NCI-H524 treated with DMSO at 0.1 percent for 48 hours (cell line): ENCODE measurements at regions not wholly inside any gene's neighbourhood (a gene's known extent, or its start where the extent isn't known, plus 50 kb on each side); places are given as distances from the start of the nearest gene placed in this dataset.

Experiments used
- DNase-seq: peaks from one replicate; lab custom pipeline; 2025; lab: John Stamatoyannopoulos, UW

- no peak for DNase-seq
These were observed 311.1 kb downstream of the SLC6A15 start for GRCh38 chr12:84601483-84601882.

DNA sequence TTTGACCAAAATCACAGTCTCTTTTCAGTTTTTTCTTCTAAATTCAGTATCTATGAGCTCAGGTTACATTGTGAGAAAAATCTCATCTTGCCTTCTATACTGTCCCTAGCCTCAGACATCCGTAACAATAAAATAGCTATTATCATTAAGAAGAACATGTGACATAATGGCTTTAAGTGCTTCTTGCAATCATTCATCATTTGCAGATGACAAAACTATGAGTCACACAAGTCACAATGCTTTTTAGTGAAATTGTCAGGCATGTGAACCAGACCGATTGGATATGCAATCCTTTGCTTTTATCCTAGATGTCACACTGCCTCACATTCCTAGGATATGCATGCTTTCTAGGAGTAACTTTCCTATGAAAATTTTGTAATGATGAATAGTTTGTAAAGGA, 313.1 kb downstream of the SLC6A15 start:
- DNase-seq: no peak

DNA sequence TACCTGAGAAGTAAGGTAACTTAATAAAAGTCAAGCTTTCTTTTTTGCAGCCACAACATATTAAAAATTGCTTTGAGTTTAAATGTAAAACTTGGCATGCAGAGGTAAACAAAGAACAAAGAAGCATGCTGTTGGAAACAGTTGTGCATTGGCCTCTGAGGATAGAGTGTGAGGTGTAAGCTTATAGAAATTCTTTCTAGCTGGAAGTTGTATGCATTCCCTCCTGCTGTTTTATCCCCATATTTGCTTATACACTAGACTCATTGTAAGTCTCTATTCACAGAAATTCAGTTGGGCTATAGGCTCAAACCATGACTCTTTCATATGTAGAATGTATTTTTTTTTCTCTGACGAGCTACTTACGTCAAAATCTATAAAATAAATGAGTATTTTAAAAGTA, 316.3 kb downstream of the SLC6A15 start:
- no peak for DNase-seq

- no peak for DNase-seq
These were observed 318.4 kb downstream of the SLC6A15 start for GRCh38 chr12:84594157-84594556.

GRCh38 chr12:84585776-84586395, 326.7 kb downstream of the SLC6A15 start:
- no peak for DNase-seq

- DNase-seq: no peak
These were observed 340.4 kb downstream of the SLC6A15 start for GRCh38 chr12:84572196-84572595.

- no peak for DNase-seq
These were observed 350.3 kb downstream of the SLC6A15 start for GRCh38 chr12:84562331-84562730.

GRCh38 chr12:84561351-84561750, 351.2 kb downstream of the SLC6A15 start:
- no peak for DNase-seq

GRCh38 chr12:84554199-84554723, 358.3 kb downstream of the SLC6A15 start:
- no peak for DNase-seq

DNA sequence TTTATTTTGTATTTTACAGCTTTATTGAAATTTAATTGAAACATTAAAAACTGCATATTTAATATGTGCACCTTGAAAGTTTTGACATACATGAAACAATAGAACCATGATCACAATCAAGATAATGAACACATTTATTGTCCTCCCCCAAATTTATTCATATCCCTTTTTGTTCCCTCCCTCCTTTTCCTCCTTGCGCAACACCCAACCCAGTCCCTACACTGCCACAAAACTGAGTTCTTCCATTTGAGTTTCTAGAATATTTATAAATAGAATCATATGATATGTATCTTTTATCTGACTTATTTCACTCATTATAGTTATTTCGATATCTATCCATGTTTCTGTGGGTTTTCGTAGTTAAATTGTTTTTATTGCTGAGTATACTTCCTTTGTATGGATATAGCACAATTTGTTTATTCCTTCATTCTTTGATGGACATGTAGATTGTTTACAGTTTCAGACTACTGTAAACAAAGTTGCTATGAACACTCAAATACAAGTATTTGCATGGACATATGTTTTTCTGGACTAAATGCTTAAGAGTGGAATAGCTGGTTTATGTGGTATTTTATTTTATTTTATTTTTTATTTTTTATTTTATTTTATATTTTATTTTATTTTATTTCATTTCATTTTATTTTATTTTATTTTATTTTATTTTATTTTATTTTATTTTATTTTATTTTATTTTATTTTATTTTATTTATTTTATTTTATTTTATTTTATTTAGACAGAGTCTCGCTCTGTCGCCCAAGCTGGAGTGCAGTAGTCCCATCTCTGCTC, 359.1 kb downstream of the SLC6A15 start:
- no peak for DNase-seq

DNA sequence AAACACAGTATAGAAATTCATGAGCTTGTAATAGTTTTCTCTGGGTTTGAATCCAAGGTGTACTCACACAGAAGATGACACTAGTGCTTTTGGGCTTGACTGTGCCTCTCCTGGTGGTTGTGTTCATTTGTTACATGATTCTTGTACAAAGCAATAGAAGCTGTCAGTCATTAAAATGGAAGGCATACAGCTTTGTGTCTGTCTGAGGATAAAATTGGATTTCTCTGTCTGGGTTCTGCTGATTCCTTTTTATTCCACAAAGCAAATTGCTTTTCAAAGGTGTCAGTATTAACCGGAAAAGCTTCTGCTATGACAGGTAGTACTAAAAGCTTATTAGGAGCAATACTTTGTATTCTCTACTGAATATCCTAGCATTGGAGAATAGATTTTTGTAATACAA, 361.2 kb downstream of the SLC6A15 start:
- DNase-seq: no peak

DNA sequence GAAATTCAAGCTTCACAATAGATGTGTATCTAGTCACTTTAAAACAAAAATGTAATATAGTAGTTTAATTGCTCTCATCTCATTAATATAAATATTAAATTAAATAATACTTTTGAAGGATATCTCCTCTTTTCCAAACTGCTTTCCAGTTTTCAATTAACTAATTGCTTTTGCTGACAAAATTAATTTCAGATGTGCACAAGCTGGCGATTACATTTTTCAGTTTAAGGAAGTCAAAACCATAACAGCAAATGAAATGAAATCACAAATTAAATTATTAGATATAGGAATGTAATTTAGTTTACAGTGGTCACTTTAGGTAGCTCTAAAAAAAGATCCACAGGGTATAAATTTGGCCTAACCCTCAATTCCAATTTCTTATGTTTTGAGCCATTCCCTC, 362.1 kb downstream of the SLC6A15 start:
- DNase-seq: no peak

DNA sequence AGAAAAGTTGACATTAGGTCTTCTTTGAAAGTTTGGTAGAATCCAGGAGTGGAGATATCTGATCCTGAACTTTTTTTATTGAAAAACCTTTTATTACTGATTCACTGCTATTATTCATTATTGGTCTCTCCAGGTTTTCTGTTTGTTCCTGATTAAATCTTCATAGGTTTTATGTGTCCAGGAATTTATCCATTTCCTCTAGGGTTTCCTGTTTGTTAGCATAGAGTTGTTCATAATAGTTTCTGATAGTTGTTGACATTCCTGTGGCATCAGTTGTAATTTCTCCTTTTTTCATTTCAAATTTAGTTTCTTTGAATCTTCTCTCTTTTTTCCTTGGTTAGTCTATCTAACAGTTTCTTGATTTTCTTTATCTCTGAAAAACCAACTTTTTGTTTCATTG, 370.3 kb downstream of the SLC6A15 start:
- no peak for DNase-seq

DNA sequence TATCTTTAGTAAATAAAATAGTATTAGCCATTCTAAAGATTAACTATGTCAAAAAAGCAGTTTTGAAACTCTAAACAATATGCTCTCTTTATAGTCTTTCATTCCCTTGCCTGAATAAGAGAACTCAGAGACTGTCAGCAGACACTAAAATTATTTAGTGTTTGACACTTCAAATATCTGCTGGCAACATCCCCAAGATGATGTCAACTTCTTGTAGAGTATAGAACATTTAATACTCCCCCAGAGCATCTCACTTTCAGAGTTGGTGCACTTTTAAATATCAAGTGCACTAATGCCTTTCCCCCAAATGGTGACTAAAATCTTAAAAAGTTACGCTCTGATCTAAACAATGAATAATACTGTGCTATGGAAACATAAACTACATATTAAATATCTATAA, 374.9 kb downstream of the SLC6A15 start:
- no peak for DNase-seq

GRCh38 chr12:84512751-84513150, 399.8 kb downstream of the SLC6A15 start:
- DNase-seq: no peak

- no peak for DNase-seq
These were observed 403.7 kb downstream of the SLC6A15 start for GRCh38 chr12:84508851-84509260.

DNA sequence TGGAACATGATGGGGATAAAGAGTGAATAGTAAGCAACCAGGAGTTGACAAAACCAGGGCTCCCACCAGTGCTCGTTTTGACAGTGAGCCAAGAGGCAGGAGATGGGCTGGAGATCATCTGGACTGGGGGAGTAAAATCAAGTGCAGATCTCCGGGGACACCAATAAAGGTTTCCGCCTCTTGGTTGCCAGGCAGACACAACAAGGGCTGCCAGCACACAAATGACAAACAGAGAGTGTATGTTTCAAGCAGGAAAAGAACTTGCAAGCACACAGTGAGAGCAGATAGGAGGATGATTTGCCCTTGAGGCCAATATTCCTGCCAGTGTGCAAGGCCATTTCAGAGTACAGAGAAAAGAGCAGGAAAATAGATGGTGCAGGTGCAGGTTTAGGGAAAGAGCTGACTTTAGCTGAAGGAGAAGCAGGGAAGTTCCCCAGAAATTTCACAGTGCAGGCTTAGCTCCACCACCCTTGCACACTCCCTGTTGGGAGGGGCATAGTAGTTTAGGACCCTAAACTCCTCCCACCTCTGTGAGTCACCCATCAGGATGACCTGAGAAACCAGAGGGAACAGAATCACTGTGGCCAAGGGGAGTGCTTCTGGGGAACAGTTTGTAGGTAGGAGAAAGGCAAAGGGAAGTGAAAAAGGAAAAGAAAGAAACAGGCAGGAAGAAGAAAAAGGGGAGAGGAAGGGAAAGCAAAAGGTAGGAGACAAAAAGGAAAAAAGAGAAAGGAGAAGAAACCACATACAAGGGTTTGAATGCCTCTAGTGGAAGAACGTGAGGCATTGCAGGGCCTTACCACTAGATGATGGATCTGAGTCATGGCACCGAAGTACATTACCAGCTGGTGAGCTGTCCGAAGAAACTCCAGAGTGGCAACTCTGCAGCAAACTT, 404.4 kb downstream of the SLC6A15 start:
- no peak for DNase-seq

DNA sequence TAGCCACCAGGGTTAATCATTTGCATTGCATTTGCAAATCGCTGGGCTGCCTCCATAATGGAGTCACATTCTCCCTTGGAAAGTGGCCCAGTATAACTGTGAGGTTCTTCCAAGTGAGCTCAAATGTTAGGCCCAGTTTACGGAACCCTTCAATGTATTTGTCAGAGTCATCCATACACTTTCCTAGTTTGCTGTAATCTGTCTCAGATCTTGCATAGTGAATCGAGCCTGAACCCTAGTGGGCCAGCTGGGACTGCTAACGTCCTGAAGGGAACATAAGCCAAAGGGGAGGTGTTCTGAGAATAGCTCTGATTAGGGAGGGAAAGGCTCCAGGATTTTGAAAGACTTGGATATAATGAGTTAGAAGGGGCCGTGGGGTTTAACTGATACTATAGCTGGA, 406.3 kb downstream of the SLC6A15 start:
- no peak for DNase-seq

DNA sequence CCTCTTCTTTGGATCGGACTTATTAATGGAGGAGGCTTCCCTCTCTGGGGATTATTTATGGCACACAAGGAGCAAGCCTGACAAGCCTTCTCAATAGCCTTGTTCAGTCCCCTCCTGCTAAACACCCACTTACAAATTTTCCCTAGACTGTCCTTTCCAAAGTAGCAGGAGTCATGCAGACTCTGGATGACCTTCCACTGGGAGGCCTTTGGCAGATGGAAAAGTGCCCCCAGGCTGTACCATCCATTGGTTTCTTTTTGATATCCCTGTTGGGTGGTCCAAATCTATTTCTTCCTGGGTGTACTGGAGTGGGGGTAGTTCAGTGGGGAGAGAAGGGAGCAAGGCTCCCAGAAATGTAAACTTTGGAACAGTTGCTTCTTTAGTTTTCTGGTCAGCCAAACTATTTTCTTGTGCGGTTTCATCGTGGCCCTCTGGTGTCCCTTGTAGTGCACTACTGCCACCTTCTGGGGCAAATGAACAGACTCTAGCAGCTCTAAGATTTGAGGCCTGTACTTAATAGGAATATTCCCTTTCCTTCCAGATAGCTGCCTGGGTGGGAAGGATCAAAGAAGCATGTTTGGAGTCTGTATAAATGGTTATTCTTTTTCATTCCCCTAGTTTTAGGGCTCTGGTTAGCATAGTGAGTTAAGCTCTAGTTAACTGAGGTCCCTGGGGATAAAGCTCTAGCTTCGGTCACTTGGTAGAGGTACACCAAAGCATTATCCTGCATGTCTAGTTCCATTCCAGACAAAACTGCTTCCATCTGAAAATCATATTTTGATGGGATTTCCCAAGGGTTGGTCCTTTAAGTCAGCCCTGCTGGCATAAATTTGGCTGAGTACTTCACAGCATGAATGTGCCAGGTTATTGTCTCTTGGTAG, 409.5 kb downstream of the SLC6A15 start:
- DNase-seq: no peak

DNA sequence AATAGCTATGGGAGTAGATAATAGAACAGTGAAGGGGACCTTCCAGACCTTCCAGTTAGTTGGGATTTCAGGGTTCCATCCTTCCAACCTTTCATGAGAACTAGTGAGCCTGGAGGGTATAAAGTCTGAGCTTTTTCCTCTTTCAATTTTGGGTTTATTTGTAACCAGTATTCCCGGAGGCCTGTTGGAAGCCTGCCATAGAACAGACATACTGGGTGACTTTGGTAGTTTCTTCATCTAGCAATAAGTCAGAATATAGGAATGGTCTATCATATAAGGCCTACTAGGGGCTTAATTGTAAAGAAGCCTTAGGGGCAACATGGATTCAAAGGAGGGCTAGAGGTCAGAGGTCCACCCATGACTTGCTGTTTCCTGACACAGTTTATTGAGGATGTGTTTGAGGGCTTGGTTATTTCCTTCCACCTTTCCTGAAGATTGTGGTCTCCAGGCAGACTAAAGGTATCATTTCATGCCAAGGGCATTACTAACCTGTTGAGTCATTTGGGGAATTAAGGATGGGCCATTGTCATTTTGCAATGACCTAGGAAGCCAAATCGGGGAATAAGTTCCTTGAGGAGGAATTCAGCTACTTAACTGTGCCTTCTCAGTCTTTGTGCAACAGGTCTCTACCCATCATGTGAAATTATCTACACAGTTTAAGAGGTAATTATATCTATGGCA, 410.3 kb downstream of the SLC6A15 start:
- DNase-seq: no peak

DNA sequence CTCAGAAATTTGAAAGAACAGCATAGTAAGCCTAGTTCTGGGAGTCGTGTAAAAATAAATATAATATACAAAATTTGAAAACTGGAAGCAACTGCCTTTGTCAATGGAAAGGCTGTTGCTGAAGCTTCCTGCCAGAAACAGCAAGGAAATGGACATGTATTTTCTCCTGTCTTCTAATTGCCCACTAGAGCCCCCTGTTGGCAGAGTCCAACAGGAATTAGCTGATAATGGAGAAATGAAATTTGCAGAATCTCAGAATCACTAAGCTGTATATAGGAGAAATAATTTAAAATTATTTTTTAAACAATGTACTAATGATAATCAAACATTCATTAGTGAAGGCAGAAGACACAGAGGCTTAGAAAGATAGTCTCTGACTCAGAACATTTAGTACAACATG, 414.8 kb downstream of the SLC6A15 start:
- no peak for DNase-seq
